Upper lobe of left lung (tissue), 6 donors: ENCODE measurements at regions not wholly inside any gene's neighbourhood (a gene's known extent, or its start where the extent isn't known, plus 50 kb on each side); places are given as distances from the start of the nearest gene placed in this dataset.
A peak's percentile ranks its signal among the peaks of the same experiment; 100 is the strongest.

Experiments
- ATAC-seq, 2 donors: fragments of 200-7000 bp; cut with Tn5 transposase; one replicate each; pipeline ENCODE4 v1.9.1; 2022; ENCODE audit warnings: mild to moderate bottlenecking in 2 of 2, moderate library complexity in 2 of 2; ENCODE audit not compliant: low FRiP score in 2 of 2
- DNase-seq, 2 donors: peaks; one replicate each; pipeline ENCODE4 v3.0.0-alpha.2; 2019 to 2020
- H3K27ac ChIP-seq, 4 donors: fragments of 200-600 bp; sonication (generic); one replicate each; pipeline ENCODE4 v1.5.1; 2016 to 2019
- H3K27me3 ChIP-seq, 4 donors: fragments of 200-600 bp; sonication (generic); one replicate each; pipeline ENCODE4 v1.5.1; 2017 to 2019
- H3K36me3 ChIP-seq, 4 donors: fragments of 200-600 bp; sonication (generic); one replicate each; pipeline ENCODE4 v1.5.1; 2016 to 2019
- H3K4me1 ChIP-seq, 4 donors: fragments of 200-600 bp; sonication (generic); one replicate each; pipeline ENCODE4 v1.5.1; 2018 to 2019
- H3K4me3 ChIP-seq, 4 donors: fragments of 200-600 bp; sonication (generic); one replicate each; pipeline ENCODE4 v1.5.1; 2017 to 2019; ENCODE audit warnings: mild to moderate bottlenecking in 2 of 4, moderate library complexity in 1 of 4
- H3K9me3 ChIP-seq, 4 donors: fragments of 200-600 bp; sonication (generic); one replicate each; pipeline ENCODE4 v1.5.1; 2018 to 2019
- CTCF ChIP-seq, 6 experiments: fragments of 450-650 bp in 4 of 6; fragments of 200-600 bp in 2 of 6; sonication (generic) in 2 of 6; IDR thresholded peaks; one replicate each; pipeline ENCODE4 v1.5.1; 2016 to 2019; ENCODE audit warnings: antibody characterized with exemption in 6 of 6
- EP300 ChIP-seq, 4 donors: sonication (generic); formaldehyde crosslinking; IDR thresholded peaks; one replicate each; pipeline ENCODE4 v1.5.1; 2017; ENCODE audit warnings: antibody characterized with exemption in 4 of 4, control low read depth in 2 of 4
- POLR2A ChIP-seq, 4 donors: fragments of 450-650 bp; IDR thresholded peaks; one replicate each; pipeline ENCODE4 v1.5.1; 2016 to 2017; ENCODE audit warnings: antibody characterized with exemption in 4 of 4, mild to moderate bottlenecking in 2 of 4
- POLR2AphosphoS5 ChIP-seq, 2 donors: sonication (generic); formaldehyde crosslinking; IDR thresholded peaks; one replicate each; pipeline ENCODE4 v1.5.1; 2017; ENCODE audit warnings: antibody characterized with exemption in 2 of 2
- WGBS, 2 donors: methylation state at CpG; one replicate each; pipeline ENCODE4 v1.1.5; 2017 to 2018; 5-methylcytosine and 5-hydroxymethylcytosine counted together
- donor health status: DM: no; HTN: no; CAD: no; lungs with moderate emphysema.
- donor health status: DM: no; HTN: yes; CAD: no; lungs with severe emphysema.

GRCh38 chr20:19017104-19017690, 195.2 kb upstream of the SLC24A3 start:
- peak in 1 of 2 donors; percentile 38 for DNase-seq
- H3K9me3 ChIP-seq: no peaks in the 10 kb centered on the region
- no peaks in the 10 kb centered on the region for H3K4me1 ChIP-seq
- H3K4me3 ChIP-seq: no peak overlapping the region
- no peak for TF ChIP-seq EP300 (IDR thresholded peaks at IDR 0.05)
- TF ChIP-seq CTCF (IDR thresholded peaks at IDR 0.05): no peak
- TF ChIP-seq POLR2A (IDR thresholded peaks at IDR 0.05): no peak
- TF ChIP-seq POLR2AphosphoS5 (IDR thresholded peaks at IDR 0.05): no peak
- H3K27ac ChIP-seq: no peak overlapping the region
- WGBS, 2 donors: 73 to 87% methylated on average over 8 to 11 of the region's 11 CpGs
- no peaks in the 10 kb centered on the region for H3K36me3 ChIP-seq
- no peaks in the 10 kb centered on the region for H3K27me3 ChIP-seq
- ATAC-seq: no peak

GRCh38 chr20:19018881-19019280, 193.6 kb upstream of the SLC24A3 start:
- TF ChIP-seq POLR2AphosphoS5 (IDR thresholded peaks at IDR 0.05): no peak
- TF ChIP-seq POLR2A (IDR thresholded peaks at IDR 0.05): no peak
- TF ChIP-seq CTCF (IDR thresholded peaks at IDR 0.05): no peak
- no peak for TF ChIP-seq EP300 (IDR thresholded peaks at IDR 0.05)
- WGBS, 2 donors: 68 to 73% methylated on average over 5 of the region's 5 CpGs
- Histone ChIP-seq H3K4me1 (no peaks in the 10 kb centered on the region), H3K4me3 (no peak overlapping the region), H3K27me3 (no peaks in the 10 kb centered on the region), H3K27ac (no peak overlapping the region), H3K9me3 (no peaks in the 10 kb centered on the region), H3K36me3 (no peaks in the 10 kb centered on the region)
- ATAC-seq: no peak
- DNase-seq: no peak

GRCh38 chr20:19019734-19020364, 192.6 kb upstream of the SLC24A3 start:
- no peaks in the 10 kb centered on the region for H3K36me3 ChIP-seq
- no peak overlapping the region for H3K4me3 ChIP-seq
- TF ChIP-seq EP300 (IDR thresholded peaks at IDR 0.05) (no peak), CTCF (IDR thresholded peaks at IDR 0.05) (no peak), POLR2AphosphoS5 (IDR thresholded peaks at IDR 0.05) (no peak), POLR2A (IDR thresholded peaks at IDR 0.05) (no peak)
- H3K4me1 ChIP-seq: no peaks in the 10 kb centered on the region
- H3K27ac ChIP-seq: no peak overlapping the region
- H3K9me3 ChIP-seq: no peaks in the 10 kb centered on the region
- WGBS, 2 donors: 93 to 94% methylated on average over 5 of the region's 5 CpGs
- DNase-seq (no peak), ATAC-seq (no peak)
- H3K27me3 ChIP-seq: no peaks in the 10 kb centered on the region

GRCh38 chr20:19021406-19022117, 190.9 kb upstream of the SLC24A3 start:
- no peak overlapping the region for H3K4me3 ChIP-seq
- H3K9me3 ChIP-seq: no peaks in the 10 kb centered on the region
- 78 to 79% methylated on average over 4 to 7 of the region's 7 CpGs for WGBS, 2 donors
- H3K36me3 ChIP-seq: no peaks in the 10 kb centered on the region
- no peaks in the 10 kb centered on the region for H3K27me3 ChIP-seq
- no peak for TF ChIP-seq POLR2A (IDR thresholded peaks at IDR 0.05)
- no peak for TF ChIP-seq EP300 (IDR thresholded peaks at IDR 0.05)
- TF ChIP-seq POLR2AphosphoS5 (IDR thresholded peaks at IDR 0.05): no peak
- TF ChIP-seq CTCF (IDR thresholded peaks at IDR 0.05): no peak
- ATAC-seq: no peak
- H3K4me1 ChIP-seq: no peaks in the 10 kb centered on the region
- H3K27ac ChIP-seq: no peak overlapping the region
- DNase-seq: no peak
